GM12878 (cell line): ENCODE measurements at regions not wholly inside any gene's neighbourhood (a gene's known extent, or its start where the extent isn't known, plus 50 kb on each side); places are given as distances from the start of the nearest gene placed in this dataset.

ENCODE experiments used
- ATAC-seq: fragments of 200-7000 bp; cut with Tn5 transposase; 3 replicates; pipeline ENCODE4 v1.9.1; 2020; ENCODE audit warnings: mild to moderate bottlenecking, moderate library complexity
- BruUV-seq: library from RNA; stranded (reverse); fragments of 400-500 nt; replicated peaks from 2 replicates; lab custom pipeline; 2021; lab: Mats Ljungman, UMichigan
- CTCF ChIA-PET: fragments of 300-600 bp; sonication (Branson Sonifier 250); formaldehyde crosslinking; extraction: SDS; loops from one replicate; lab custom pipeline; 2021; ENCODE audit warnings: inconsistent platforms; lab: Yijun Ruan, JAX
- POLR2A ChIA-PET: fragments of 350-600 bp; formaldehyde crosslinking; extraction: SDS; loops from one replicate; lab custom pipeline; 2021; ENCODE audit warnings: inconsistent platforms; lab: Charles Lee
- RAD21 ChIA-PET: fragments of 300-600 bp; sonication (Branson Sonifier 250); formaldehyde crosslinking; loops from one replicate; lab custom pipeline; 2023; ENCODE audit warnings: antibody characterized with exemption; ENCODE audit not compliant: unreplicated experiment; lab: Charles Lee
- SMC1A ChIA-PET: fragments of 300-600 bp; sonication (Branson Sonifier 250); formaldehyde crosslinking; loops from one replicate; lab custom pipeline; 2023; ENCODE audit not compliant: unreplicated experiment, uncharacterized antibody; lab: Charles Lee
- DNase-seq: peaks from one replicate; pipeline ENCODE4 v3.0.0-alpha.2; 2011; ENCODE audit warnings: low read depth, low spot score
- FAIRE-seq: peaks from 3 replicates; lab custom pipeline; 2011; peaks lifted over from hg19 to GRCh38; lab: Jason Lieb, UNC
- H2AFZ ChIP-seq: 2 replicates; pipeline ENCODE4 v1.6.0; 2011; ENCODE audit warnings: low read depth, low read length, control low read depth; ENCODE audit not compliant: control insufficient read depth
- H3K27ac ChIP-seq: 2 replicates; pipeline ENCODE4 v1.5.1; 2011; ENCODE audit warnings: control low read depth; ENCODE audit not compliant: control insufficient read depth, insufficient read depth
- H3K27me3 ChIP-seq, 2 experiments: replicated peaks in 1 of 2; 2 replicates each; pipeline versions ENCODE4 v1.6.0 to v1.6.1; 2011; ENCODE audit warnings: low read length in 1 of 2; ENCODE audit not compliant: control insufficient read depth in 2 of 2, insufficient read depth in 2 of 2
- H3K36me3 ChIP-seq, 2 experiments: 2 replicates each; pipeline ENCODE4 v1.5.1; 2011; ENCODE audit warnings: low read length in 1 of 2; ENCODE audit not compliant: control insufficient read depth in 2 of 2, insufficient read depth in 2 of 2
- H3K4me1 ChIP-seq: 2 replicates; pipeline ENCODE4 v1.6.1; 2011; ENCODE audit warnings: mild to moderate bottlenecking, low read length, moderate library complexity, mixed read lengths; ENCODE audit not compliant: control insufficient read depth, insufficient read depth
- H3K4me2 ChIP-seq: 2 replicates; pipeline ENCODE4 v1.6.0; 2011; ENCODE audit warnings: control low read depth; ENCODE audit not compliant: control insufficient read depth, insufficient read depth
- H3K4me3 ChIP-seq: fragments of 200-600 bp; sonication (generic); 2 replicates; pipeline ENCODE4 v1.5.1; 2016
- H3K79me2 ChIP-seq: 2 replicates; pipeline ENCODE4 v1.6.0; 2011; ENCODE audit warnings: low read length; ENCODE audit not compliant: control insufficient read depth, insufficient read depth
- H3K9ac ChIP-seq: 2 replicates; pipeline ENCODE4 v1.8.0; 2011; ENCODE audit warnings: low read length, control low read depth, mixed read lengths; ENCODE audit not compliant: control insufficient read depth, insufficient read depth
- H3K9me3 ChIP-seq: replicated peaks from 3 replicates; pipeline ENCODE4 v1.5.1; 2011; ENCODE audit warnings: mild to moderate bottlenecking, low read length; ENCODE audit not compliant: control insufficient read depth, insufficient read depth
- H4K20me1 ChIP-seq: 2 replicates; pipeline ENCODE4 v1.6.0; 2011; ENCODE audit not compliant: control insufficient read depth, insufficient read depth
- E4F1 ChIP-seq: fragments of 450-650 bp; IDR thresholded peaks from 2 replicates; pipeline ENCODE4 v1.6.1; 2018; ENCODE audit warnings: borderline replicate concordance, mild to moderate bottlenecking; ENCODE audit not compliant: partially characterized antibody
- NFXL1 ChIP-seq: fragments of 450-650 bp; IDR thresholded peaks from 2 replicates; pipeline ENCODE4 v1.6.1; 2017; ENCODE audit warnings: antibody characterized with exemption, mild to moderate bottlenecking, borderline replicate concordance
- PML ChIP-seq: IDR thresholded peaks from 2 replicates; pipeline ENCODE4 v1.6.1; 2012; ENCODE audit warnings: low read length, inconsistent platforms
- WGBS: methylation state at CpG from one replicate; pipeline ENCODE4 v1.1.6; 2016; ENCODE audit warnings: low lambda C conversion rate; ENCODE audit not compliant: insufficient replicate concordance, insufficient coverage; ENCODE audit errors: missing lambda C conversion rate; 5-methylcytosine and 5-hydroxymethylcytosine counted together
- in situ Hi-C: fragments of 300-500 bp; cut with MboI; formaldehyde crosslinking; loops from 9 replicates; pipeline ENCODE4 v1.14.3; 2018; ENCODE audit warnings: mixed read lengths
- intact Hi-C: fragments of 100-400 bp; cut with micrococcal nuclease; formaldehyde crosslinking; loops from one replicate; pipeline ENCODE4 v1.14.2; 2022; ENCODE audit not compliant: unreplicated experiment

DNA sequence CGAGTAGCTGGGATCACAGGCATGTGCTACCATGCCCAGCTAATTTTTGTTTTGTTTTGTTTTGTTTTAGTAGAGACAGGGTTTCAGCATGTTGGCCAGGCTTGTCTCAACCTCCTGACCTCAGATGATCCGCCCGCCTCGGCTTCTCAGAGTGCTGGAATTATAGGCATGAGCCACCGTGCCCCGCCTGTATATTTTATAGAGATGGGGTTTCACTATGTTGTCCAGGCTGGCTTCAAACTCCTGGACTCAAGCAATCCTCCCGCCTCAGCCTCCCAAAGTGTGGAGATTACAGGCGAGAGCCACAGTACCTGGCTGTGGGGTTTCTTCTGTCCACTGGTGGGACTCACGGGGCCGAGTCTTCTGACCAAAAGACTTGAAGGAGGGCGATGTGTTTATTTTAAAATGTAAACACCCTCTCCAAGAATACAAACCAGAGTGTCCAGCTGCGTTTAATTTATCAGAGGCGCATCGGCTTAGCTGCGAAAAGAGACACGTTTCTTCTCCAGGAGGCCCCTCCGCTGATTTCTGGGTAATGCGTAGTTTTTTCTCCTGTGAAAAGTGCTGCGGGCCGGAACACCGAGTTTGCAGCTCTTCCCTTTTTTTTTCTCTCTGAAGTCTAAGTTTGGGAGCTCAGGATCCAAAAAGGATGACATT, 86.9 kb upstream of the CIBAR2 start (continued):
- TF ChIP-seq NFXL1 = no peak
- TF ChIP-seq PML = no peak
- TF ChIP-seq, all 136 proteins: peak for 0

- no peak for TF ChIP-seq E4F1
- POLR2A ChIA-PET = no interaction called here
- no peaks in the 10 kb centered on the region; the same call in 1 of the 2 replicates for H3K4me1 ChIP-seq
- H2AFZ ChIP-seq = no peak overlapping the region
- intact Hi-C loops = no loop called here
- RAD21 ChIA-PET = no interaction called here
- SMC1A ChIA-PET = no interaction called here
- H4K20me1 ChIP-seq = no peaks in the 10 kb centered on the region
- no peaks in the 10 kb centered on the region; a peak in 1 of 4 replicates for H3K36me3 ChIP-seq
- WGBS = 46% methylated on average over 9 of the region's 9 CpGs
- H3K4me3 ChIP-seq = no peak overlapping the region
- in situ Hi-C loops = no loop called here
- no peak overlapping the region for H3K27ac ChIP-seq
- DNase-seq (no peak), ATAC-seq (no peak), FAIRE-seq (no peak)
- BruUV-seq = no TSS peak
- H3K9me3 ChIP-seq = no peaks in the 10 kb centered on the region
- no peaks in the 10 kb centered on the region for H3K27me3 ChIP-seq
- CTCF ChIA-PET = interaction anchor here (1.6 kb wide), 1 partner anchor 13 kb away, joined by 5 read pairs; no protein-coding TSS in a partner anchor
- H3K9ac ChIP-seq = no peak overlapping the region
- H3K4me2 ChIP-seq = no peak overlapping the region
- no peaks in the 10 kb centered on the region for H3K79me2 ChIP-seq
These were observed 87.6 kb upstream of the CIBAR2 start for GRCh38 chr16:85199880-85200279.
